GM12874 (cell line): ENCODE measurements at regions not wholly inside any gene's neighbourhood (a gene's known extent, or its start where the extent isn't known, plus 50 kb on each side); places are given as distances from the start of the nearest gene placed in this dataset.

Experiments used
- CTCF ChIP-seq: IDR thresholded peaks from 2 replicates; pipeline ENCODE4 v1.5.1; 2011; ENCODE audit warnings: low read depth, mild to moderate bottlenecking, control low read depth, low read length, moderate library complexity; ENCODE audit not compliant: insufficient read depth

GRCh38 chr13:97074618-97075017, 80.3 kb upstream of the OXGR1 start:
- no peak for TF ChIP-seq CTCF

- no peak for TF ChIP-seq CTCF
These were observed 82.6 kb upstream of the OXGR1 start for GRCh38 chr13:97076898-97077297.

GRCh38 chr13:97077341-97077740, 83.1 kb upstream of the OXGR1 start:
- TF ChIP-seq CTCF: no peak

- TF ChIP-seq CTCF: no peak
These were observed 85.5 kb upstream of the OXGR1 start for GRCh38 chr13:97079726-97080125.

GRCh38 chr13:97082461-97083207, 88.4 kb upstream of the OXGR1 start:
- TF ChIP-seq CTCF: no peak

GRCh38 chr13:97091196-97091595, 96.9 kb upstream of the OXGR1 start:
- no peak for TF ChIP-seq CTCF

GRCh38 chr13:97100821-97101220, 106.5 kb upstream of the OXGR1 start:
- TF ChIP-seq CTCF: no peak
